K562 (cell line): ENCODE measurements at regions not wholly inside any gene's neighbourhood (a gene's known extent, or its start where the extent isn't known, plus 50 kb on each side); places are given as distances from the start of the nearest gene placed in this dataset.

Source experiments
- ATAC-seq: fragments of 200-7000 bp; cut with Tn5 transposase; 3 replicates; pipeline ENCODE4 v1.9.1; 2020; ENCODE audit warnings: moderate library complexity
- BruUV-seq: library from RNA; stranded (reverse); fragments of 400-500 nt; replicated peaks from 2 replicates; lab custom pipeline; 2021; lab: Mats Ljungman, UMichigan
- CTCF ChIA-PET: fragments of 300-600 bp; formaldehyde crosslinking; extraction: SDS; loops from one replicate; lab custom pipeline; 2021; ENCODE audit warnings: low intra/inter-chr PET ratio; lab: Yijun Ruan, JAX
- POLR2A ChIA-PET: fragments of 300-600, 350-650 bp; sonication (Branson Sonifier 250); formaldehyde crosslinking; extraction: SDS; loops from one replicate; lab custom pipeline; 2021; ENCODE audit warnings: antibody characterized with exemption, inconsistent platforms; lab: Yijun Ruan, JAX
- DNase-seq, 4 experiments: peaks; one replicate each; pipeline versions ENCODE4 v3.0.0 to v3.0.0-alpha.2; 2011 to 2018; ENCODE audit warnings: low spot score in 3 of 4, mixed read lengths in 3 of 4; ENCODE audit errors: extremely low read depth in 1 of 4
- FAIRE-seq: peaks from 2 replicates; lab custom pipeline; 2011; peaks lifted over from hg19 to GRCh38; lab: Jason Lieb, UNC
- H2AFZ ChIP-seq: 2 replicates; pipeline ENCODE4 v1.6.0; 2011; ENCODE audit warnings: low read depth, low read length, control low read depth, inconsistent platforms
- H3K27ac ChIP-seq: fragments of 200-600 bp; 3 replicates; pipeline ENCODE4 v1.8.0; 2011; ENCODE audit warnings: low read depth, mild to moderate bottlenecking, control low read depth, inconsistent platforms, low read length, moderate library complexity, mixed read lengths; ENCODE audit errors: extremely low read depth
- H3K27me3 ChIP-seq, 2 experiments: fragments of 300-600 bp in 1 of 2; 2 replicates in 1 of 2; 3 replicates in 1 of 2; pipeline versions ENCODE4 v1.6.0 to v1.8.0; 2011; ENCODE audit warnings: inconsistent platforms in 2 of 2, low read length in 2 of 2, mild to moderate bottlenecking in 1 of 2, mixed read lengths in 1 of 2, moderate library complexity in 1 of 2; ENCODE audit not compliant: control insufficient read depth in 2 of 2, insufficient read depth in 2 of 2
- H3K36me3 ChIP-seq: fragments of 300-600 bp; 3 replicates; pipeline ENCODE4 v1.8.0; 2011; ENCODE audit warnings: mild to moderate bottlenecking, low read length, inconsistent platforms; ENCODE audit not compliant: control insufficient read depth, insufficient read depth
- H3K4me1 ChIP-seq, 2 experiments: fragments of 200-600 bp in 1 of 2; replicated peaks in 1 of 2; 2 replicates in 1 of 2; 3 replicates in 1 of 2; pipeline versions ENCODE4 v1.5.1 to v1.8.0; 2011; ENCODE audit warnings: inconsistent platforms in 2 of 2, low read length in 2 of 2, mild to moderate bottlenecking in 1 of 2, mixed read lengths in 1 of 2, moderate library complexity in 1 of 2; ENCODE audit not compliant: control insufficient read depth in 2 of 2, insufficient read depth in 2 of 2
- H3K4me2 ChIP-seq: 2 replicates; pipeline ENCODE4 v1.6.1; 2011; ENCODE audit warnings: low read length, control low read depth, inconsistent platforms, mixed read lengths; ENCODE audit not compliant: insufficient read depth
- H3K4me3 ChIP-seq: fragments of 200-600 bp; sonication (generic), shearing (Covaris generic); 2 replicates; pipeline ENCODE4 v1.5.1; 2016; ENCODE audit warnings: control low read depth, inconsistent platforms
- H3K79me2 ChIP-seq: fragments of 200-600 bp; 3 replicates; pipeline ENCODE4 v1.8.0; 2011; ENCODE audit warnings: low read length, inconsistent platforms; ENCODE audit not compliant: control insufficient read depth, insufficient read depth
- H3K9ac ChIP-seq, 2 experiments: 2 replicates each; pipeline versions ENCODE4 v1.6.0 to v1.6.1; 2011; ENCODE audit warnings: low read depth in 2 of 2, low read length in 2 of 2, control low read depth in 1 of 2, inconsistent platforms in 1 of 2, mild to moderate bottlenecking in 1 of 2, mixed read lengths in 1 of 2; ENCODE audit not compliant: insufficient read depth in 1 of 2
- H3K9me1 ChIP-seq: one replicate; pipeline ENCODE4 v1.6.0; 2011; ENCODE audit warnings: inconsistent platforms, mild to moderate bottlenecking, low read length, moderate library complexity; ENCODE audit not compliant: control insufficient read depth, insufficient read depth
- H3K9me3 ChIP-seq: replicated peaks from 2 replicates; pipeline ENCODE4 v1.5.1; 2011; ENCODE audit warnings: low read depth, low read length, inconsistent platforms; ENCODE audit not compliant: control insufficient read depth, insufficient read depth
- H4K20me1 ChIP-seq: replicated peaks from 2 replicates; pipeline ENCODE4 v1.6.1; 2011; ENCODE audit warnings: low read length, inconsistent platforms, mixed read lengths; ENCODE audit not compliant: control insufficient read depth, insufficient read depth
- ADNP ChIP-seq: fragments of 200-800 bp; sonication (Bioruptor generic); IDR thresholded peaks from 2 replicates; pipeline ENCODE4 v1.6.1; 2016; ENCODE audit warnings: missing genetic modification characterization, missing compliant biosample characterization
- CCAR2 ChIP-seq: fragments of 200-400 bp; formaldehyde crosslinking; IDR thresholded peaks from 2 replicates; pipeline ENCODE4 v1.6.1; 2017; ENCODE audit warnings: mild to moderate bottlenecking, low read depth, low read length
- HDAC1 ChIP-seq, 2 experiments: fragments of 450-650 bp; IDR thresholded peaks; 2 replicates each; pipeline ENCODE4 v1.6.1; 2016 to 2017; ENCODE audit warnings: inconsistent platforms in 1 of 2, mild to moderate bottlenecking in 1 of 2, moderate library complexity in 1 of 2
- KLF16 ChIP-seq: IDR thresholded peaks from 2 replicates; pipeline ENCODE4 v1.6.1; 2016; ENCODE audit warnings: antibody characterized with exemption
- MAZ ChIP-seq, 2 experiments: fragments of 450-650 bp in 1 of 2; sonication (generic) in 1 of 2; formaldehyde crosslinking; IDR thresholded peaks in 1 of 2; conservative IDR thresholded peaks in 1 of 2; 2 replicates each; pipeline versions ENCODE4 v1.4.0 to v1.5.0; 2020; ENCODE audit warnings: mild to moderate bottlenecking in 1 of 2, missing genetic modification reagents in 1 of 2
- RBM25 ChIP-seq: fragments of 200-400 bp; formaldehyde crosslinking; IDR thresholded peaks from 2 replicates; pipeline ENCODE4 v1.6.1; 2018; ENCODE audit warnings: low read length, low read depth, moderate library complexity; ENCODE audit not compliant: severe bottlenecking
- RHOXF2B ChIP-seq: fragments of 250-450 bp; sonication (Bioruptor Pico); conservative IDR thresholded peaks from 2 replicates; pipeline ENCODE4 v1.5.1; 2021
- SMARCA4 ChIP-seq: fragments of 450-650 bp; IDR thresholded peaks from 2 replicates; pipeline ENCODE4 v1.6.1; 2016
- SREBF1 ChIP-seq: fragments of 150-350 bp; IDR thresholded peaks from 2 replicates; pipeline ENCODE4 v1.6.1; 2014; ENCODE audit warnings: antibody characterized with exemption, low read depth, low read length, borderline replicate concordance
- TBP ChIP-seq: optimal IDR thresholded peaks from 2 replicates; pipeline ENCODE3; 2011; ENCODE audit warnings: low read depth, low read length, improper control_type of control experiment
- ZKSCAN3 ChIP-seq: fragments of 250-450 bp; sonication (Bioruptor Pico); IDR thresholded peaks from 2 replicates; pipeline ENCODE4 v1.4.0; 2020
- ZKSCAN8 ChIP-seq: fragments of 200-800 bp; sonication (Bioruptor generic); IDR thresholded peaks from 2 replicates; pipeline ENCODE4 v1.6.1; 2016; ENCODE audit warnings: missing genetic modification characterization, missing compliant biosample characterization
- ZNF263 ChIP-seq: sonication (generic); formaldehyde crosslinking; IDR thresholded peaks from 2 replicates; pipeline ENCODE4 v1.8.0; 2022; ENCODE audit warnings: mild to moderate bottlenecking, missing genetic modification reagents, borderline replicate concordance
- WGBS: fragments of 100-300 bp; shearing (Covaris generic); methylation state at CpG from one replicate; pipeline ENCODE4 v1.1.6; 2016; ENCODE audit warnings: low coverage, mixed read lengths; ENCODE audit not compliant: insufficient coverage; ENCODE audit errors: missing lambda C conversion rate; 5-methylcytosine and 5-hydroxymethylcytosine counted together
- in situ Hi-C: fragments of 300-500 bp; cut with MboI; formaldehyde crosslinking; loops from 4 replicates; pipeline ENCODE4 v1.15.0; 2018; ENCODE audit warnings: inconsistent platforms, mixed read lengths
- intact Hi-C: fragments of 100-400 bp; cut with micrococcal nuclease; formaldehyde crosslinking; loops from 2 replicates; pipeline ENCODE4 v1.14.2; 2022
- TF ChIP-seq, protein P1 (sequence below): sonication (generic); formaldehyde crosslinking; IDR thresholded peaks from 2 replicates; pipeline ENCODE4 v1.8.0; 2022; ENCODE audit warnings: missing genetic modification reagents, mild to moderate bottlenecking, moderate library complexity, borderline replicate concordance
- TF ChIP-seq, protein P2 (sequence below), 2 experiments: fragments of 450-650 bp; formaldehyde crosslinking in 1 of 2; IDR thresholded peaks; 2 replicates each; pipeline versions ENCODE4 v1.4.0 to v1.6.1; 2014 to 2020; ENCODE audit warnings: mild to moderate bottlenecking in 2 of 2, borderline replicate concordance in 1 of 2, low read depth in 1 of 2
- TF ChIP-seq, protein P3 (sequence below): fragments of 250-450 bp; sonication (Bioruptor Pico); IDR thresholded peaks from 2 replicates; pipeline ENCODE4 v1.9.0; 2021; ENCODE audit warnings: mild to moderate bottlenecking

DNA sequence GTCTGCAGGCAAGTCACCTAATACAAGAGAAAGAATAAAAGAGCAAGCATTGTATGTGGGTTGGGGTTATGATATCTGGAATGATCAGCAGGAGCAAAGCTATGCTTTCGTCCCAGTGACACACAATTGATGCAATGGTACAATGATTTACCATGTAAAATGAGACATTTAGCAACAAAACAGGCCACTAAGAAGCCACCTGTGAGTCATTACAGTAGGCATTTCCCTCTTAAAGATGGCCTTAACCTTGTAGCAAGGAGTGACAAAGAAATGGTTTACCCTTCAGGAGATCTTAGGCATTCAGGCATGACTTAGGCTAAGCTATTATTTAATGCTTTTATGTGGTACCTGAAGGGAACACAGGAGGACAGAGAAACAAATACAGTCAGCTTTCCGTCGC is 373.3 kb upstream of the RBMS3 start:
- Histone ChIP-seq H4K20me1 (no peaks in the 10 kb centered on the region), H3K4me2 (no peak overlapping the region)

More for the DNA sequence above, 373.3 kb upstream of the RBMS3 start:
- Histone ChIP-seq H3K79me2 (no peaks in the 10 kb centered on the region), H3K36me3 (no peaks in the 10 kb centered on the region), H3K27me3 (no peaks in the 10 kb centered on the region), H3K27ac (no peak overlapping the region), H3K9me1 (no peaks in the 10 kb centered on the region), H2AFZ (no peak overlapping the region), H3K4me3 (no peak overlapping the region), H3K9ac (no peak overlapping the region), H3K9me3 (peaks cover 2% of the 10 kb centered on the region; the same call in 1 of the 2 replicates), H3K4me1 (no peaks in the 10 kb centered on the region)
- DNase-seq (no peak), ATAC-seq (no peak), FAIRE-seq (no peak)
- ChIA-PET POLR2A (no interaction called here), CTCF (no interaction called here)
- BruUV-seq, result no TSS peak
- in situ Hi-C loops, result no loop called here
- TF ChIP-seq ZNF263 (no peak), MAZ (CRISPR knock-in tag; conservative IDR thresholded peaks at IDR 0.05 in 1 of 2, IDR thresholded peaks at IDR 0.05 in 1 of 2) (no peak), CCAR2 (no peak), TBP (no peak), SREBF1 (no peak), RHOXF2B (no peak), SMARCA4 (no peak), ADNP (no peak), RBM25 (no peak), ZKSCAN3 (CRISPR knock-in tag) (no peak), HDAC1 (IDR thresholded peaks at IDR 0.05) (no peak), ZKSCAN8 (CRISPR knock-in tag) (no peak), KLF16 (no peak)
- TF ChIP-seq, protein P1, sequence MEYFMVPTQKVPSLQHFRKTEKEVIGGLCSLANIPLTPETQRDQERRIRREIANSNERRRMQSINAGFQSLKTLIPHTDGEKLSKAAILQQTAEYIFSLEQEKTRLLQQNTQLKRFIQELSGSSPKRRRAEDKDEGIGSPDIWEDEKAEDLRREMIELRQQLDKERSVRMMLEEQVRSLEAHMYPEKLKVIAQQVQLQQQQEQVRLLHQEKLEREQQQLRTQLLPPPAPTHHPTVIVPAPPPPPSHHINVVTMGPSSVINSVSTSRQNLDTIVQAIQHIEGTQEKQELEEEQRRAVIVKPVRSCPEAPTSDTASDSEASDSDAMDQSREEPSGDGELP (CRISPR knock-in tag), result no peak
- TF ChIP-seq, protein P2, sequence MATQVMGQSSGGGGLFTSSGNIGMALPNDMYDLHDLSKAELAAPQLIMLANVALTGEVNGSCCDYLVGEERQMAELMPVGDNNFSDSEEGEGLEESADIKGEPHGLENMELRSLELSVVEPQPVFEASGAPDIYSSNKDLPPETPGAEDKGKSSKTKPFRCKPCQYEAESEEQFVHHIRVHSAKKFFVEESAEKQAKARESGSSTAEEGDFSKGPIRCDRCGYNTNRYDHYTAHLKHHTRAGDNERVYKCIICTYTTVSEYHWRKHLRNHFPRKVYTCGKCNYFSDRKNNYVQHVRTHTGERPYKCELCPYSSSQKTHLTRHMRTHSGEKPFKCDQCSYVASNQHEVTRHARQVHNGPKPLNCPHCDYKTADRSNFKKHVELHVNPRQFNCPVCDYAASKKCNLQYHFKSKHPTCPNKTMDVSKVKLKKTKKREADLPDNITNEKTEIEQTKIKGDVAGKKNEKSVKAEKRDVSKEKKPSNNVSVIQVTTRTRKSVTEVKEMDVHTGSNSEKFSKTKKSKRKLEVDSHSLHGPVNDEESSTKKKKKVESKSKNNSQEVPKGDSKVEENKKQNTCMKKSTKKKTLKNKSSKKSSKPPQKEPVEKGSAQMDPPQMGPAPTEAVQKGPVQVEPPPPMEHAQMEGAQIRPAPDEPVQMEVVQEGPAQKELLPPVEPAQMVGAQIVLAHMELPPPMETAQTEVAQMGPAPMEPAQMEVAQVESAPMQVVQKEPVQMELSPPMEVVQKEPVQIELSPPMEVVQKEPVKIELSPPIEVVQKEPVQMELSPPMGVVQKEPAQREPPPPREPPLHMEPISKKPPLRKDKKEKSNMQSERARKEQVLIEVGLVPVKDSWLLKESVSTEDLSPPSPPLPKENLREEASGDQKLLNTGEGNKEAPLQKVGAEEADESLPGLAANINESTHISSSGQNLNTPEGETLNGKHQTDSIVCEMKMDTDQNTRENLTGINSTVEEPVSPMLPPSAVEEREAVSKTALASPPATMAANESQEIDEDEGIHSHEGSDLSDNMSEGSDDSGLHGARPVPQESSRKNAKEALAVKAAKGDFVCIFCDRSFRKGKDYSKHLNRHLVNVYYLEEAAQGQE (IDR thresholded peaks at IDR 0.05; ENCODE audit: borderline replicate concordance), result no peak
- TF ChIP-seq, protein P2 (CRISPR knock-in tag; IDR thresholded peaks at IDR 0.05; ENCODE audit: low read depth), result no peak
- TF ChIP-seq, protein P3, sequence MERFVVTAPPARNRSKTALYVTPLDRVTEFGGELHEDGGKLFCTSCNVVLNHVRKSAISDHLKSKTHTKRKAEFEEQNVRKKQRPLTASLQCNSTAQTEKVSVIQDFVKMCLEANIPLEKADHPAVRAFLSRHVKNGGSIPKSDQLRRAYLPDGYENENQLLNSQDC, result no peak
- 2% methylated on average over 3 of the region's 3 CpGs for WGBS
- intact Hi-C loops, result no loop called here
